Keratinocyte (primary cell): ENCODE measurements at regions not wholly inside any gene's neighbourhood (a gene's known extent, or its start where the extent isn't known, plus 50 kb on each side); places are given as distances from the start of the nearest gene placed in this dataset.
"Not testable (repeated sequence)": the region's sequence is repeated elsewhere in the genome, so short reads cannot be mapped to it uniquely, and the experiment has no call there.

Experiments
- DNase-seq: peaks from one replicate; pipeline ENCODE4 v3.0.0-alpha.2; 2011; ENCODE audit warnings: low read depth, missing footprints, low spot score
- FAIRE-seq: peaks from 2 replicates; lab custom pipeline; 2011; peaks lifted over from hg19 to GRCh38; lab: Jason Lieb, UNC
- H2AFZ ChIP-seq: 2 replicates; pipeline ENCODE4 v1.6.0; 2012; ENCODE audit warnings: low read length, control low read depth, inconsistent platforms; ENCODE audit not compliant: control insufficient read depth
- H3K27ac ChIP-seq: 2 replicates; pipeline ENCODE4 v1.5.1; 2011; ENCODE audit warnings: low read length; ENCODE audit not compliant: control insufficient read depth, insufficient read depth
- H3K27me3 ChIP-seq: 3 replicates; pipeline ENCODE4 v1.6.0; 2011; ENCODE audit warnings: low read length; ENCODE audit not compliant: control insufficient read depth, insufficient read depth; ENCODE audit errors: extremely low read depth
- H3K36me3 ChIP-seq, 2 experiments: 2 replicates in 1 of 2; 3 replicates in 1 of 2; pipeline ENCODE4 v1.5.1; 2011; ENCODE audit warnings: low read length in 2 of 2, mild to moderate bottlenecking in 1 of 2; ENCODE audit not compliant: control insufficient read depth in 2 of 2, insufficient read depth in 2 of 2; ENCODE audit errors: extremely low read depth in 1 of 2
- H3K4me1 ChIP-seq: 3 replicates; pipeline ENCODE4 v1.5.1; 2011; ENCODE audit warnings: low read length; ENCODE audit not compliant: control insufficient read depth, insufficient read depth; ENCODE audit errors: extremely low read depth
- H3K4me2 ChIP-seq: 3 replicates; pipeline ENCODE4 v1.6.0; 2011; ENCODE audit warnings: low read depth, low read length; ENCODE audit not compliant: control insufficient read depth, insufficient read depth; ENCODE audit errors: extremely low read depth
- H3K4me3 ChIP-seq, 3 experiments: fragments of 200-600 bp in 1 of 3; sonication (generic) in 1 of 3; 2 replicates in 2 of 3; 3 replicates in 1 of 3; pipeline ENCODE4 v1.5.1; 2011 to 2016; ENCODE audit warnings: low read length in 3 of 3, mild to moderate bottlenecking in 3 of 3, control low read depth in 2 of 3, inconsistent platforms in 1 of 3, low read depth in 1 of 3, mixed read lengths in 1 of 3, mixed run types in 1 of 3, moderate library complexity in 1 of 3; ENCODE audit not compliant: control insufficient read depth in 2 of 3, insufficient read depth in 2 of 3; ENCODE audit errors: extremely low read depth in 1 of 3
- H3K79me2 ChIP-seq: 2 replicates; pipeline ENCODE4 v1.6.0; 2012; ENCODE audit warnings: low read length; ENCODE audit not compliant: control insufficient read depth, insufficient read depth
- H3K9ac ChIP-seq: 3 replicates; pipeline ENCODE4 v1.6.0; 2011; ENCODE audit warnings: low read length; ENCODE audit not compliant: control insufficient read depth, insufficient read depth; ENCODE audit errors: extremely low read depth
- H3K9me1 ChIP-seq: 3 replicates; pipeline ENCODE4 v1.6.0; 2011; ENCODE audit warnings: low read length; ENCODE audit not compliant: control insufficient read depth, insufficient read depth; ENCODE audit errors: extremely low read depth
- H3K9me3 ChIP-seq: 2 replicates; pipeline ENCODE4 v1.5.1; 2012; ENCODE audit warnings: low read depth, low read length; ENCODE audit not compliant: control insufficient read depth
- H4K20me1 ChIP-seq: 3 replicates; pipeline ENCODE4 v1.6.0; 2011; ENCODE audit warnings: low read length; ENCODE audit not compliant: control insufficient read depth, insufficient read depth; ENCODE audit errors: extremely low read depth
- CTCF ChIP-seq, 3 experiments: IDR thresholded peaks in 1 of 3; conservative IDR thresholded peaks in 1 of 3; optimal IDR thresholded peaks in 1 of 3; 2 replicates in 2 of 3; 3 replicates in 1 of 3; pipeline versions ENCODE3 to v1.5.1; 2011; ENCODE audit warnings: low read length in 3 of 3, mild to moderate bottlenecking in 3 of 3, moderate library complexity in 2 of 3, control low read depth in 1 of 3, inconsistent platforms in 1 of 3; ENCODE audit not compliant: insufficient read depth in 2 of 3; ENCODE audit errors: extremely low read depth in 1 of 3
- EZH2 ChIP-seq: IDR thresholded peaks from one replicate; pipeline ENCODE4 v1.6.1; 2012; ENCODE audit warnings: inconsistent platforms, mild to moderate bottlenecking, low read length, moderate library complexity
- dilution Hi-C: fragments of 300-500 bp; cut with MboI; formaldehyde crosslinking; loops from one replicate; pipeline ENCODE4 v1.7.0; 2020; ENCODE audit warnings: low sequenced_read_pairs; ENCODE audit not compliant: extremely low pct_ligation_motif_present

DNA sequence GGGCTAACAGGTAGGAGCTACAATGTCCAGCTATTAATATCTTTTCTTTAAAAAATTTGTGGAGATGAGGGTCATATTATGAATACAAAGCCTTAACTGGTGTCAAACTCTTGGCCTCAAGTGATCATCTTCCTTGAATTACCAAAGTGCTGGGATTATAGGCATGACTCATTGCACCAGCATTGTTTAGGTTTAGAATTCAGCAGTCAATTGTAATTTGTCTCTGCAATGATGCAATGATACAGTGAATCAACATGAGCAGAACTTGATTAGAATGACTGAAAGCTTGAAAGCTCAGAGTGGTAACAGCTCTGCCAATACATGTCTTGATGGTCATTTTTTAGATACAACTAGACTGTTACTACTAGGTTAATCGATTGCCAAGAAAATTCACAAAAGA lies 752.8 kb upstream of the MIR17HG start:
- Histone ChIP-seq H3K27ac (no peak overlapping the region), H3K4me2 (no peak overlapping the region), H4K20me1 (no peaks in the 10 kb centered on the region), H3K9me1 (no peaks in the 10 kb centered on the region), H3K79me2 (no peaks in the 10 kb centered on the region), H3K9me3 (no peaks in the 10 kb centered on the region), H3K4me3 (no peak overlapping the region), H2AFZ (no peak overlapping the region), H3K36me3 (no peaks in the 10 kb centered on the region), H3K27me3 (no peaks in the 10 kb centered on the region), H3K9ac (no peak overlapping the region), H3K4me1 (peaks cover 2% of the 10 kb centered on the region)
- TF ChIP-seq EZH2 = no peak
- no peak for TF ChIP-seq CTCF (optimal IDR thresholded peaks at IDR 0.05 in 1 of 3, IDR thresholded peaks at IDR 0.05 in 1 of 3, conservative IDR thresholded peaks at IDR 0.05 in 1 of 3; ENCODE audit: extremely low read depth in 1 of 3, insufficient read depth in 2 of 3, low read length in 3 of 3)
- FAIRE-seq (peak; percentile 81), DNase-seq (peak; percentile 15)
- dilution Hi-C loops = no loop called here

DNA sequence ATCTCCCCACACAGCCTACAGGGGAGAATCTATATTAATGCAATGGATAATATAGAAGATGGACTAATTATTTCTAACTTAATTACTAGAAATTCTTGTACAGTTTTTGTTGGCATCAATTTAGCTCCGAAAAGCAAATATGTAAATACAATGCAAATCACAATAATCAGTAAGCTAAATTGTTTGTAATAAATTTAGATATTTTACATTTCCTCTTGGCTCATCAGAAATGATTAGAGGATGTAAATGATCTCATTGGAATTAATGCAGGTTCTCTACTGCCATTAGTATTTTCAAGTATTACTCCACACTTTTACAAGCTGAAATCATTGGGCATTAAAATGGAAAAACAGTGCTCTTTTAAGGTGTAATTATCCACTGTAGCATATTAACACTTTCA lies 741.8 kb upstream of the MIR17HG start:
- Histone ChIP-seq H3K9me1 (no peaks in the 10 kb centered on the region), H3K4me1 (no peaks in the 10 kb centered on the region), H3K27me3 (no peaks in the 10 kb centered on the region), H3K4me2 (no peak overlapping the region), H3K36me3 (no peaks in the 10 kb centered on the region), H3K9me3 (no peaks in the 10 kb centered on the region), H2AFZ (no peak overlapping the region), H3K4me3 (no peak overlapping the region), H3K9ac (no peak overlapping the region), H4K20me1 (no peaks in the 10 kb centered on the region), H3K79me2 (no peaks in the 10 kb centered on the region), H3K27ac (no peak overlapping the region)
- dilution Hi-C loops = no loop called here
- FAIRE-seq = no peak
- TF ChIP-seq EZH2 (no peak), CTCF (optimal IDR thresholded peaks at IDR 0.05 in 1 of 3, IDR thresholded peaks at IDR 0.05 in 1 of 3, conservative IDR thresholded peaks at IDR 0.05 in 1 of 3; ENCODE audit: extremely low read depth in 1 of 3, insufficient read depth in 2 of 3, low read length in 3 of 3) (no peak)
- DNase-seq = no peak

DNA sequence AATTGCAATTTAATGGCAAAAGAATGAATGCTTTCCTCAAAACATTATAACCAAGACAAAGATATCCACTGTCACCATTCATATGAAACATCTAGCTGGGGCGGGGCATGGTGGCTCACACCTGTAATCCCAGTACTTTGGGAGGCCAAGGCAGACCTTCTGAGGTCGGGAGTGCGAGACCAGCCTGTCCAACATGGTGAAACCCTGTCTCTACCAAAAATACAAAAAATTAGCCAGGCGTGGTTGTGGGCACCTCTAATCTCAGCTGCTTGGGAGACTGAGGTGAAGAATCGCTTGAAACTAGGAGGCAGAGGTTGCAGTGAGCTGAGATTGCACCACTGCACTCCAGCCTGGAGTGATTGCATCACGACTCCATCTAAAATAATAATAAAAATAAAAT lies 740.6 kb upstream of the MIR17HG start:
- FAIRE-seq, H3K4me3 ChIP-seq, H3K9me1 ChIP-seq, H3K27me3 ChIP-seq, DNase-seq, H3K4me1 ChIP-seq, H3K4me2 ChIP-seq, H3K9me3 ChIP-seq, H3K79me2 ChIP-seq, H2AFZ ChIP-seq, dilution Hi-C loops, H3K27ac ChIP-seq, H3K9ac ChIP-seq, H4K20me1 ChIP-seq, H3K36me3 ChIP-seq: not testable (repeated sequence)
